Testis (tissue), 2 donors: ENCODE measurements at regions not wholly inside any gene's neighbourhood (a gene's known extent, or its start where the extent isn't known, plus 50 kb on each side); places are given as distances from the start of the nearest gene placed in this dataset.
"Not testable (repeated sequence)": the region's sequence is repeated elsewhere in the genome, so short reads cannot be mapped to it uniquely, and the experiment has no call there.

Experiments used
- DNase-seq: peaks from one replicate; pipeline ENCODE4 v3.0.0-alpha.2; 2019
- H3K27ac ChIP-seq, 2 donors: fragments of 200-600 bp; sonication (generic); one replicate each; pipeline ENCODE4 v1.5.1; 2019
- H3K27me3 ChIP-seq: fragments of 200-600 bp; sonication (generic); one replicate; pipeline ENCODE4 v1.5.1; 2019
- H3K36me3 ChIP-seq: fragments of 200-600 bp; sonication (generic); one replicate; pipeline ENCODE4 v1.5.1; 2017; ENCODE audit warnings: low read depth; ENCODE audit errors: missing control alignments
- H3K4me1 ChIP-seq: fragments of 200-600 bp; sonication (generic); one replicate; pipeline ENCODE4 v1.5.1; 2019
- H3K4me3 ChIP-seq, 2 donors: fragments of 200-600 bp; sonication (generic); one replicate each; pipeline ENCODE4 v1.5.1; 2017 to 2019
- H3K9me3 ChIP-seq: fragments of 200-600 bp; sonication (generic); one replicate; pipeline ENCODE4 v1.5.1; 2017
- POLR2A ChIP-seq: fragments of 450-650 bp; IDR thresholded peaks from one replicate; pipeline ENCODE4 v1.6.1; 2017; ENCODE audit warnings: antibody characterized with exemption, mild to moderate bottlenecking, moderate library complexity
- WGBS, 2 donors: methylation state at CpG; one replicate each; pipeline ENCODE4 v1.1.5; 2018; 5-methylcytosine and 5-hydroxymethylcytosine counted together
- intact Hi-C: fragments of 100-400 bp; cut with DNase I; formaldehyde crosslinking; loops from one replicate; pipeline ENCODE4 v1.15.1; 2023; ENCODE audit warnings: low total_unique reads
- TF ChIP-seq, protein P1 (sequence below), 3 experiments: fragments of 450-650 bp in 2 of 3; fragments of 200-600 bp in 1 of 3; sonication (generic) in 1 of 3; IDR thresholded peaks; one replicate each; pipeline ENCODE4 v1.5.1; 2016 to 2019; ENCODE audit warnings: antibody characterized with exemption in 3 of 3, mild to moderate bottlenecking in 2 of 3, moderate library complexity in 1 of 3

GRCh38 chr1:199242601-199243000, 603.8 kb downstream of the PTPRC start:
- Histone ChIP-seq H3K4me3 (no peak overlapping the region), H3K36me3 (no peaks in the 10 kb centered on the region), H3K4me1 (no peaks in the 10 kb centered on the region), H3K27ac (no peak overlapping the region), H3K9me3 (no peaks in the 10 kb centered on the region), H3K27me3 (no peaks in the 10 kb centered on the region)
- no peak for TF ChIP-seq POLR2A
- TF ChIP-seq, protein P1, sequence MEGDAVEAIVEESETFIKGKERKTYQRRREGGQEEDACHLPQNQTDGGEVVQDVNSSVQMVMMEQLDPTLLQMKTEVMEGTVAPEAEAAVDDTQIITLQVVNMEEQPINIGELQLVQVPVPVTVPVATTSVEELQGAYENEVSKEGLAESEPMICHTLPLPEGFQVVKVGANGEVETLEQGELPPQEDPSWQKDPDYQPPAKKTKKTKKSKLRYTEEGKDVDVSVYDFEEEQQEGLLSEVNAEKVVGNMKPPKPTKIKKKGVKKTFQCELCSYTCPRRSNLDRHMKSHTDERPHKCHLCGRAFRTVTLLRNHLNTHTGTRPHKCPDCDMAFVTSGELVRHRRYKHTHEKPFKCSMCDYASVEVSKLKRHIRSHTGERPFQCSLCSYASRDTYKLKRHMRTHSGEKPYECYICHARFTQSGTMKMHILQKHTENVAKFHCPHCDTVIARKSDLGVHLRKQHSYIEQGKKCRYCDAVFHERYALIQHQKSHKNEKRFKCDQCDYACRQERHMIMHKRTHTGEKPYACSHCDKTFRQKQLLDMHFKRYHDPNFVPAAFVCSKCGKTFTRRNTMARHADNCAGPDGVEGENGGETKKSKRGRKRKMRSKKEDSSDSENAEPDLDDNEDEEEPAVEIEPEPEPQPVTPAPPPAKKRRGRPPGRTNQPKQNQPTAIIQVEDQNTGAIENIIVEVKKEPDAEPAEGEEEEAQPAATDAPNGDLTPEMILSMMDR (IDR thresholded peaks at IDR 0.05): no peak
- no peak for DNase-seq
- intact Hi-C loops: no loop called here
- 75 to 90% methylated on average over 2 of the region's 2 CpGs for WGBS, 2 donors

DNA sequence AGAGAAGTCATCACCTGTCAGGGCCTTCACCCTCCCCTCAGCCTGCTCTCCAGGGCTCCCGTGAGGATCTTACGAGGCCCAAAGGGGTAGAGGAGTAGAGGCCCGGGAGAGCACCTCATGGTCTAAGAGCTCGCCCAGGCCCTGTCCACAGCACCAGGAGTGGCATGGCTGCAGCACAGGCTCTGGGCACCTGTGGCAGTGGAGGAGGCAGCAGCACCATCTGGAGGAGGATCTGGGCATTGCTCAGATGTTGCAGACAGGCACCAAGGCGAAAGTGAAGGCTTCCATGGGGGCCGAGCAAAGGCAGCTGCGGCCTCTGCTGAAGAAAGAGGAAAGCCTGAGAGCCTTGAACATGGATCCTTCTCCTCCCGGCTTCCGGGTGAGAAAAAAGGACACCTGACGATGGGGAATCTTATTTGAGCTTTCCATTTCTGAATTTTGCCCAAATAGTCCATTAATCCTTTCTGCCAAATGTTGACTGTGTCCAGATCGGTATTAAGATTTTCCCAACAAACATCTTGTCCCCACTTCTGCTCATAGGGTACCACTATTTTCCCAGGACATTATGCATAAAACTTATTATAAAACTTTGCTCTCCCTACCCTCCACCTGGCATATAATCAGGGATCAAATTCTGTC, 604.7 kb downstream of the PTPRC start:
- WGBS, 2 donors: 53 to 80% methylated on average over 7 to 11 of the region's 11 CpGs
- DNase-seq: peak; percentile 77
- Histone ChIP-seq H3K36me3 (no peaks in the 10 kb centered on the region), H3K9me3 (no peaks in the 10 kb centered on the region), H3K27me3 (no peaks in the 10 kb centered on the region), H3K4me3 (no peak overlapping the region), H3K27ac (no peak overlapping the region), H3K4me1 (no peaks in the 10 kb centered on the region)
- TF ChIP-seq, protein P1 (IDR thresholded peaks at IDR 0.05): peak; percentile 19 to 45 (median 30)
- TF ChIP-seq POLR2A: no peak
- intact Hi-C loops: no loop called here

DNA sequence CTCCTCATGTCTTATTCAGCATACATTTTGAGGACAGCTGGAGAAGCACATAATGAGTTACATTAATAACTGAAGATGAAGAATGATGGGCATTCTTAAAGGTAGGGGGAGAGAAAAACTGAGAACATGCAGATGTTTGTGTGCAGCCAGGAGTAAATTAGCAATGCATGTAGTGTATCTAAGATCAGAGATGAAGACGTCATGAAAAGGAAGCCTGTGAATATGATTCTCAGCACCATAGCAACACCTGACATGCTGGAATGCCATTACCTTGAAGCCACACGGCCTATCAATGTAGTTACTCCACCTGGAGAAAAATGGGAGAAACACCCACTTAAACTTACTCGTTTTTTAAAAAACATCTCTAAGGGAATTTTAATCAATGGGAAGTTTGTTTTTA, 607.1 kb downstream of the PTPRC start:
- Histone ChIP-seq H3K27ac (no peak overlapping the region), H3K4me1 (no peaks in the 10 kb centered on the region), H3K4me3 (no peak overlapping the region), H3K27me3 (no peaks in the 10 kb centered on the region), H3K9me3 (no peaks in the 10 kb centered on the region), H3K36me3 (no peaks in the 10 kb centered on the region)
- intact Hi-C loops: no loop called here
- TF ChIP-seq POLR2A: no peak
- TF ChIP-seq, protein P1 (IDR thresholded peaks at IDR 0.05): no peak
- WGBS, 2 donors: 60 to 76% methylated on average over 3 of the region's 3 CpGs
- DNase-seq: no peak

GRCh38 chr1:199246716-199247115, 607.9 kb downstream of the PTPRC start:
- intact Hi-C loops: no loop called here
- no peaks in the 10 kb centered on the region for H3K36me3 ChIP-seq
- WGBS, 2 donors: 96% methylated on average over 3 of the region's 3 CpGs
- no peaks in the 10 kb centered on the region for H3K4me1 ChIP-seq
- DNase-seq: no peak
- H3K27me3 ChIP-seq: no peaks in the 10 kb centered on the region
- H3K9me3 ChIP-seq: no peaks in the 10 kb centered on the region
- H3K27ac ChIP-seq: no peak overlapping the region
- TF ChIP-seq POLR2A: no peak
- TF ChIP-seq, protein P1 (IDR thresholded peaks at IDR 0.05): no peak
- H3K4me3 ChIP-seq: no peak overlapping the region

GRCh38 chr1:199247891-199248290, 609.1 kb downstream of the PTPRC start:
- no peak overlapping the region for H3K27ac ChIP-seq
- no peak overlapping the region for H3K4me3 ChIP-seq
- H3K36me3 ChIP-seq: no peaks in the 10 kb centered on the region
- no peak for DNase-seq
- H3K9me3 ChIP-seq: no peaks in the 10 kb centered on the region
- no peaks in the 10 kb centered on the region for H3K27me3 ChIP-seq
- intact Hi-C loops: no loop called here
- H3K4me1 ChIP-seq: no peaks in the 10 kb centered on the region
- no peak for TF ChIP-seq POLR2A
- TF ChIP-seq, protein P1 (IDR thresholded peaks at IDR 0.05): no peak

DNA sequence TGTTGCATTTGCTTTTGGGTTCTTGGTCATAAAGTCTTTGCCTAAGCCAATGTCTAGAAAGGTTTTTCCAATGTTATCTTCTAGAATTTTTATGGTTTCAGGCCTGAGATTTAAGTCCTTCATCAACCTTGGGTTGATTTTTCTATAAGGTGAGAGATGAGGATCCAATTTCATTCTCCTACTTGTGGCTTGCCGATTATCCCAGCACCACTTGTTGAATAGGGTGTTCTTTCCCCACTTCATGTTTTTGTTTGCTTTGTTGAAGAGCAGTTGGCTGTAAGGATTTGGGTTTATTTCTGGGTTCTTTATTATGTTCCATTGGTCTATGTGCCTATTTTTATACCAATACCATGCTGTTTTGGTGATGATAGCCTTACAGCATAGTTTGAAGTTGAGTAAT, 615.2 kb downstream of the PTPRC start:
- H3K36me3 ChIP-seq, H3K4me3 ChIP-seq, H3K4me1 ChIP-seq, H3K27me3 ChIP-seq, intact Hi-C loops, H3K9me3 ChIP-seq, DNase-seq, H3K27ac ChIP-seq: not testable (repeated sequence)
- 87 to 100% methylated on average over 1 of the region's 1 CpG for WGBS, 2 donors
